ENCODE measurements at regions not wholly inside any gene's neighbourhood (a gene's known extent, or its start where the extent isn't known, plus 50 kb on each side); places are given as distances from the start of the nearest gene placed in this dataset.
A peak's percentile ranks its signal among the peaks of the same experiment; 100 is the strongest.
"Not testable (repeated sequence)": the region's sequence is repeated elsewhere in the genome, so short reads cannot be mapped to it uniquely, and the experiment has no call there.

- DNase-seq (ENCODE audit: low read depth) = no peak
These were observed 130.1 kb upstream of the TMEM170B start for GRCh38 chr6:11407414-11407813.

DNA sequence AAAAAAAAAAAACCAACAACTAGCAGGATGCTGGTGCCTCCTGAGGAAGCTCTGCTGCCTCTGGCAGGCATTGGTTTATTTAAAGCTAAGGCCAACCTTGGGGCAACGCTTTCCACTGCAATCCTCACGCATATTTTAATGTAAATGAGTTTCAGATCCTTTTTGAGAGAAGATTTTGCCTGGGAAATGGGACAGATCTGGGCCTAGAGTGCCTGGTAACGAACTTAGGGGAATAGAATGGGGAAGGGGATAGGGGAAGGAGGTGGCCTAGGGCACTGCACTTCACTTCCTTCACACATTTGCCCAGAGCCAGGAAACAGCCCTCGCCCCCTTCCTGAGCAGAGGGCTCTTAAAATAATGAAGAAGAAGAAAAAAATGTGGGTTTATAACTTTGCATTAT lies 132.7 kb upstream of the TMEM170B start:
- DNase-seq (ENCODE audit: low read depth) = no peak

DNA sequence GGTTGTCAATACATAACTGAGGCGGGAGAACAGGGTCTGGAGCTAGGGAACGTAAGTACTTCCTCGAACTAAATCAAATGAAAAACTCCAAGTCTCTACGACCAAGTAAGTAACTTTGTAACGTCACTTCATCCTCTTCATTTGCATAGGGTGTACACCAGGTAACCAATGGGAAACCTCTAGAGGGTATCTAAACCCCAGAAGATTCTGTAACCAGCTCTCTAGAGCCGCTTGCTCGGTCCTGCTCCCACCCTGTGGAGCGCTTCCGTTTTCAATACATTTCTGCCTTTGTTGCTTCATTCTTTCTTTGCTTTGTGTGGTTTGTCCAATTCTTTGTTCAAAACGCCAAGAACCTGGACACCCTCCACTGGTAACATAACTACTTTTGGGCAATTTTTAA lies 133.5 kb upstream of the TMEM170B start:
- DNase-seq (ENCODE audit: low read depth) = no peak

DNA sequence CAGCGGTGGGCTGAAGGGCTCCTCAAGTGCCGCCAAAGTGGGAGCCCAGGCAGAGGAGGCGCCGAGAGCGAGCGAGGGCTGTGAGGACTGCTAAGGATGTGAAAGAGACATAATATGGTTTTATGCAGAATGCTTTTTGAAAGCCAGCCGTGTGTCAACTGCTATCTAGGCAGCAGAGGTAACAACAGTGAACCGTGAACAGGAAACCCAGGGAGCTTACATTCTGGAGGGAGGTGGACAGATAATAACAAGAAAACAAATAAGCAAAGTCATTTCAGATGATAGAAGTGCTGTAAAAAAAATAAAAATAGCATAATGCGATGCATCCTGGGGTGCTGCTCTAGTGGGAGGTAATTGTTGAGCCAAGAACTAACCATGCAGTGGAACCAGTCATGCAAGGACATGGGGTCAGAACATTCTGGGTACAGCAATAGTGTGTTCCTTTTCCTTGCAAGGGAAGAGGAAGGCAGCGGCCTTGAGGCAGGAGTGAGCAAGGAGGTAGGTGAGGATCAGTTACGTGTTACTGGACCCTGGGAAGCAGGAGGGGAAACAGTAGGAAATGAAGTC lies 134.4 kb upstream of the TMEM170B start:
- DNase-seq (ENCODE audit: low read depth) = no peak

GRCh38 chr6:11402581-11402980 lies 135.0 kb upstream of the TMEM170B start:
- DNase-seq (ENCODE audit: low read depth) = not testable (repeated sequence)

- not testable (repeated sequence) for DNase-seq (ENCODE audit: low read depth)
These were observed 135.6 kb upstream of the TMEM170B start for GRCh38 chr6:11401954-11402353.

GRCh38 chr6:11398451-11399326 lies 138.9 kb upstream of the TMEM170B start:
- no peak for DNase-seq (ENCODE audit: low read depth)

- no peak for DNase-seq (ENCODE audit: low read depth)
These were observed 139.7 kb upstream of the TMEM170B start for GRCh38 chr6:11397622-11398450.

DNA sequence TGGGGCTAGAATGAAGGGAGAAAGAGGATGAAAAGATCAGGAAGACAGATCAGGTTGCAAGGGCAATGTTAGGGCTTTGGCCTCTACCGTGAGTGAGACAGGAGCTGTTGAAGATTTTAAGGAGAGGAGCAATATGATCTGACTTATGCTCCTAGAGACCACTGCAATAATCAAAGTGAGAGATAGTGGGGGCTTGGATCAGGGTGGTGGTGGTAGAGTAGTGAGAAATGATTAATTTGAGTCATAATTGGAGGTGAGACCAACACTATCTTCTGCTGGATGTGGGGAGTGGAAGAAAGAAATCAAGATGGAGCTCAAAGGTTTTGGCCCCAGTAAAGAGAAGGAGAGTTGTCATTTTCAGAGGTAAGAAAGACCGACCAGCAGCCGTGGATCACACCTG lies 140.7 kb upstream of the TMEM170B start:
- DNase-seq (ENCODE audit: low read depth) = no peak

GRCh38 chr6:11393713-11394627 lies 143.6 kb upstream of the TMEM170B start:
- DNase-seq (ENCODE audit: low read depth) = peak; percentile 29

- DNase-seq (ENCODE audit: low read depth) = no peak
These were observed 144.6 kb upstream of the TMEM170B start for GRCh38 chr6:11392778-11393507.

DNA sequence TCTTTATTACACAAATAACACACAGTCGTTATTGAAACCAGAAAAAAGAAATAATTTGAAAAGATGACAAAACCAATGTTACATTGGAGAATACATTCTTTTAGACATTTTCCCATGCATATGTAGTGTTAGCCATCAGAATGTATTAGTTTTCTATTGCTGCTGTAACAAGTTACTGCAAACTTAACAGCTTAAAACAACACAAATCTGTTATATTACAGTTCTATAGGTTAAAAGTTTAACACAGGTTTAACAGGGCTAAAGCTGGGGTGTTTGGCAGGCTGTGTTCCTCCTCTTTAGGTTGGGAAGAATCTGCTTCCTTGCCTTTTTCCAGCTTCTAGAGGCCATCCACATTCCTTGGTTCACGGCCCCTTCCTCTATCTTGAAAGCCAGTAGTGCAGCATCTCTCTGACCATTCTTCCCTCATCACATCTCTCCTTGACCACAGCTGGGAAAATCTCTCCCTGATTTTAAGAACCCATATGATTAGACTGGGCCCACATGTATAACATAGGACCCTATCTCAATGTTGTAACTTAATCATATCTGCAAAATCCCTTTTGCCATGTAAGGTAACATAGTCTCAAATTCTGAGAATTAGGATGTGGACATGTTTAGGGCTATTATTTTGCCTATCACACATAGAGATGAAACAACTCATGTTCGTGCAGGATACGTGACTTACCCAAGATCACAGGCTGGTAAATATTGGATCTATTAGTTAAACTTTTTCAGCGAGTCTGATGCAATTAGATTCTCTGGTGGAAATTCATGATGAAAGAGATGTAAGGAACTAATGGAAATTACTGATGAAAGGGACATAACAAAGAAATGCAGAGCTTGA lies 145.4 kb upstream of the TMEM170B start:
- DNase-seq (ENCODE audit: low read depth) = no peak

DNA sequence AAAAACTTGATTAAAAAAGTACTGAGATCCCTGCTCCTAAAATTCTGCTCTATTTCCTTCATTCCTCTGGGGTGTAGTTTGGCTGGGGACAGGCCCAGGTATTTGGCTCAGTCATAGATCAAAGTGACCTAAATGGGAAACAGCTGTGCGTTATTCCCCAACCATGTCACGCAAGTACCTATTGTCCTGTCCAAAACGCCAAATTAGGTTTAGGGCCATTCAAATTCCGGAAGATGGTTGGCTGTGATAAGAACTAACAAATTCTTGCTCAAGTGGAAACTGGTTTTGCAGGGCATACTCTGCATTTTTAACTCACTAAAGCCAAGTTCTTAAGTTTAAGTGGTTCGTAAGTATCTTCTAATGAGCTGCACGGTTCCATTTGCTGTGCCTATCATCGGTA lies 147.6 kb upstream of the TMEM170B start:
- no peak for DNase-seq (ENCODE audit: low read depth)

GRCh38 chr6:11388983-11389944 lies 148.3 kb upstream of the TMEM170B start:
- no peak for DNase-seq (ENCODE audit: low read depth)

DNA sequence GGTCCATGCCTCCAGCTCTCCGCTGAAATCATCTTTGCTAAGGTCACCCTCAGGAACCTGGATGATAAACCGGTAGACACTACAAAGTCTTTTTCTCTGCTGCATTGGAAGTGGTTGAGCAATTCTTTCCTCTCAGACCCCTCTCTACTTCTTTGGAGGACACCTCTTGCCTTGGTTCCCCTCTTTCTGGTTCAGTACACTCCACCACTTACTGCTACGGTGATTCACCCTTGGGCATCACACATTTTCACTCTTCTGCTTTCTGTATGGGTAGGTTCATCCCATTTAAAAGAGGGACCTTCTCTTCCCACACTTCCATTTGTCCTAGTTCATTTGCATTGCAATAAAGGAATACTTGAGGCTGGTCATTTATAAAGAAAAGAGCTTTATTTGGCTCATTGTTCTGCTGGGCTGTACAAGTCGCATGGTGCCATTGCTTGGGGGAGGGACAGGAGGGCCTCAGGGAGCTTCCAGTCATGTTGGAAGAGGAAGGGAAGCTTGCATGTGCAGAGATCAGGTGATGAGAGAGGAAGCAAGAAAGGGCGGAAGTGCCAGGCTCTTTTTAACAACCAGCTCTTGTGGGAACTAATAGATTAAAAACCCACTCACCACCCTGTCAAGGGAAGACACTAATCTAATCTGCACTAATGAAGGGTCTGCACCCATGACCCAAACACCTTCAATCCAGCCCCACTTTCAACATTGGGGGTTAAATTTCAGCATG lies 149.7 kb upstream of the TMEM170B start:
- DNase-seq (ENCODE audit: low read depth) = no peak

- DNase-seq (ENCODE audit: low read depth) = no peak
These were observed 150.8 kb upstream of the TMEM170B start for GRCh38 chr6:11386726-11387125.

- DNase-seq (ENCODE audit: low read depth) = no peak
These were observed 151.2 kb upstream of the TMEM170B start for GRCh38 chr6:11386323-11386722.
